DMS53 (cell line): ENCODE measurements at regions not wholly inside any gene's neighbourhood (a gene's known extent, or its start where the extent isn't known, plus 50 kb on each side); places are given as distances from the start of the nearest gene placed in this dataset.
"Not testable (repeated sequence)": the region's sequence is repeated elsewhere in the genome, so short reads cannot be mapped to it uniquely, and the experiment has no call there.

Experiments
- DNase-seq: peaks from one replicate; lab custom pipeline; 2025; lab: John Stamatoyannopoulos, UW

DNA sequence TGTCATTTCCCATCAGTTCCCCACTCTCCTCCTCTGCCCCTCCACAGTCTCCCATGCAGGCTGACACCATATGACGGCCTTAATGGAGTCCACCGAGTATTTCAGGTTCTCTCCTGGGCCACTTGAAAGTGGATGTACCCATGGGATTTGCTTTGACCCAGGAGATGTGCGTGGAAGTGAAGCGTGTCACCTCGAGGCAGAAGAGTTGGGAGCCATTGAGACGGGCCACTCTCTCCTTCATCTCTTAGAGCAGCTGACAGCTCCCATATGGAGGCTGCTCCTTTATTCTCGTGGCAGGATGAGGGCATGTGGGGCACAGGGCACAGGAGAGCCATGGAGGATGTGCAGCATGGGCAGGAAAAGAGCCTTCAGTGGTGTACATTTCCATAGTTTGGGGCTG, 144.7 kb upstream of the CRYM start:
- not testable (repeated sequence) for DNase-seq

GRCh38 chr16:21404699-21405098, 126.6 kb upstream of the CRYM start:
- not testable (repeated sequence) for DNase-seq

DNA sequence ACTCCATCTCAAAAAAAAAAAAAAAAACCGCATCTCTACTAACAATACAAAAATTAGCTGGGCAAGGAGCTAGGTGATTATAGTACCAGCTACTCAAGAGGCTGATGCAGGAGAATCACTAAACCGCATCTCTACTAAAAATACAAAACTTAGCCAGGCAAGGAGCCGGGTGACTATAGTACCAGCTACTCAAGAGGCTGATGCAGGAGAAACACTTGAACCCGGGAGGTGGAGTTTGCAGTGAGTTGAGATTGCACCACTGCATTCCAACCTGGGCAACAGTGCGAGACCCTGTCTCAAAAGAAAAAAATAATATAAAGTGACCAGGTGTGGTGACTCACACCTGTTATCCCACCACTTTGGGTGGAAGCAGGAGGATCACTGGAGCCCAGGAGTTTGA, 119.8 kb upstream of the CRYM start:
- DNase-seq: not testable (repeated sequence)

DNA sequence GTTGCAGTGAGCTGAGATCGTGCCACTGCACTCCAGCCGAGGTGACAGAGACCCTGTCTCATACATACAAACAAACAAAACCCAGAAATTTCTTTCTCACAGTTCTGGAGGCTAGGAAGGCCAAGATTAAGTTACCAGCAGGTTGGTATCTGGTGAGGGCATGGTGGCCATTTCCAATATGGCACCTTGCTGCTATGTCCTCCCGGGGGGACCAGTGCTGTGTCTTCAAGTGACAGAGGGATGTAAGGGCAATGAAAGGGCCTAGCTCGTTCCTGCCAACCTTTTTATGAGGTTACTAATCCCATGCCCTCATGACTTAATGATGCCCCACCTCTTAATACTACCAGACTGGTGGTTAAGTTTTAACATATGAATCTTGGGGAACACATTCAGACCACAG, 118.5 kb upstream of the CRYM start:
- not testable (repeated sequence) for DNase-seq

DNA sequence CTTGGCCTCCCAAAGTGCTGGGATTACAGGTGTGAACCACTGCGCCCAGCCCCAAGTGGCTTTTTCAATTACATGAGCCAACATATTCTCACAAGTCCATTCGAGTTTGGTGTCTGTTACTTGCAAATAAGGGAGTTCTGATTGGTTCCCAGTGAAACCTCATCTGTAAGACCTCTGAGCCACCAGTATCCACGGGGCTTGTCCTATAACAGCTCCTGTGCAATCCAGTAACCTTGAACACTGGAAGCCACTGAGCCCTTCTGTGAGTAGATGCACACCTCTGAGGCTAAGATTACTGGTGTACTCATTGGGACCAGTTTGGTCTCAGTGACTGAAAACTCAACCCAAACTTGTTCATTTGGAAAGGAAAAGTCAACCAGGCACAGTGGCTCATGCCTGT, 112.5 kb upstream of the CRYM start:
- not testable (repeated sequence) for DNase-seq

DNA sequence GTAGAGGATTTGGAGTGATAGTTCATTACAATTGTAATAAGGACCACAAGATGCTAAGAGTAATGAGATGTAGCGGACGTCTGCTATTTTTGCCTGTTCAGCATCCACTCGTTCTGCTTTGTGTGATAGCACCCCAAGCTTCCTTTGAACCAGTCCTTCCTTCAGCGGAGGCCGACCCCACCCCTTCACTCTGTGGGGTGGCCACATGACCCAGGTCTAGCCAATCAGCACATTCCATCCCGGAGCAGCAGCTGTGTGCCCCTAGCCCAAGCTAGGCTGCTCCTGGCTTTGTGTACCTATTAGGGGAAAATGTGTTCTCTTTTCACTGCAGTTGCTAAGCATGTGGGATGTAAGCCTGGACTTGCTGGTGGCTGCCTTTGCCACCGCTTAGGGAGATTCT, 111.8 kb upstream of the CRYM start:
- not testable (repeated sequence) for DNase-seq

DNA sequence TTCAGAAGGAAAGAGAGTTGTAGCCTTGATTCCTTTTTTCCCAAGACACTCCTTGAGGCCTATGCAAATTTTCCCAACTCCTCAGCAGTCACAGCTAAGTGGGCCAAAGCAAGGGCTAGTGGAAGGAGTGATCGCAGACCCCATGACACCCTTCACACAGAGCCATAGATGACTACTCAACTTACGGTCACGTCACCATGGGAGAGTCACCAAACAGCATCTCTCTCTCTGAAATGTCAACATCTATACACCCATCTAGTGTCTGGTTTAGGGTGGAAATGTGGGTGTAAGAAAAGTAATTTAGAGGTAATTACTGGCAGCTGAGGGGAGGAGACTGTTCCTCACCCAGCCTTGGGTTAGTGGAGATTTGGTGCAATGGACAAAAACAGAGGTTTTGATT, 109.7 kb upstream of the CRYM start:
- not testable (repeated sequence) for DNase-seq

- not testable (repeated sequence) for DNase-seq
These were observed 108.3 kb upstream of the CRYM start for GRCh38 chr16:21386201-21386915.

- not testable (repeated sequence) for DNase-seq
These were observed 105.6 kb upstream of the CRYM start for GRCh38 chr16:21383682-21384081.

DNA sequence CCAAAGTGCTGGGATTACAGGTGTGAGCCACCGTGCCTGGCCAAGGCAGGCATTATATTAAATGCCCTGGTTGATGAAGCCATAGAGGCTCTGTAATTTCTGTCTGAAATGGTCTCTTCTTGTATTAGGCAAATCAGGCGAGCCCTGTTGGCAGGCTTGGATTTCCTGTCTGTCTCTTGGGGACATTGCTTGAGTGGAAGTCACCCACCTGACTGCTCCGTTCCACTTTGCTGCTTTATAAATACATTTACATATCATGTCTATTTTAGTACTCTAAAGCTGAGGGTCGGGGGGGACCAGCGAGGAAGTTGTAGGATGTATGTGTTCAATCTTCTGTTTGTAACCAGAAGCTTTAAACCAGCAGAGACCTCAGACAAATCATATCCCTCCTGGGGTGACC, 101.6 kb upstream of the CRYM start:
- not testable (repeated sequence) for DNase-seq

DNA sequence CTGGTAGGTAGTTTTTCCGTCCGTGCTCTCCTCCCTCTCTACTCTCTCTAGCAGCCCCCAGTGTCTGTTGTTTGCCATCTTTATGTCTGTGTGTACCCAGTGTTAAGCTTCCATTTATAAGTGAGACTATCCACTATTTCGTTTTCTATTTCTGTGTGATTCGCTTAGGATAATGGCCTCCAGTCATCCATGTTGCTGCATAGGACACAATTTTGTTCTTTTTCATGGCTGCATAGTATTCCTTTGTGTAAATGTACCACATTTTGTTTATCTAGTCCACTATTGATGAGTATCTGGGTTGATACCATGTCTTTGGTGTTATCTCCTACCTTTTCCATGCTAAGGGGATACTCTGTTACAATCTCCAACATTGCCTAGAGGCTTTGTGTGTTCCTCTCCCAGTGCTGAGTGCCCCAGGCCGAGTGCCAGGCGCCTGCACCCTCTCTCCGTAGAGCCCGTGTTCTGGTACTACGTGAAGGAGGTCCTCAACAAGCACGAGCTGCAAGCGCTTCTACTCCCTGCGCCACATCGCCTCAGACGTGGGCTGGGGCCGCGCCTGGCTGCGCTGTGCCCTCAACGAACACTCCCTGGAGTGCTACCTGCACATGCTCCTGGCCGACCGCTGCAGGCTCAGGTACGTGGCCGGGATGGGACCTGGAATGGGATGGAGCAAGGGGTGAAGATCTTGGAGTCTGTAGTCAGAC, 98.3 kb upstream of the CRYM start:
- not testable (repeated sequence) for DNase-seq

DNA sequence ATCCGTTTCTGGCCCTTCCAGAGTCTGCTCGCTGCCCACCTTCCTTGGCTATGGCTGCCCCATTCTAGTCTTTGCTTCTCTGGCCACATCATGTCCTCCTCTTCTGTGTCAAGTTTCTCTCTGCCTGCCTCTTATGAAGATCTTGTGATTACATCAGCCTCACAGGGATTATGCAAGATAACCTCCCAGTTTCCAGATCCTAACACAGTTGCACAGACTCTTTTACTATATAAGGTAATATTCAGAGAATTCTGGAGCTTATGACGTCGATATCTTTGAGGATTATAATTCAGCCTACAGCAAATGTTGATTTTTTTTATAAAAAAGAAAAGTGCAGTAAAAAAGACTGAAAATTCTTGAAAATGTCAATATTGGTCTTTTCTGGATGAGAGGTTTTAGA, 97.2 kb upstream of the CRYM start:
- DNase-seq: not testable (repeated sequence)

DNA sequence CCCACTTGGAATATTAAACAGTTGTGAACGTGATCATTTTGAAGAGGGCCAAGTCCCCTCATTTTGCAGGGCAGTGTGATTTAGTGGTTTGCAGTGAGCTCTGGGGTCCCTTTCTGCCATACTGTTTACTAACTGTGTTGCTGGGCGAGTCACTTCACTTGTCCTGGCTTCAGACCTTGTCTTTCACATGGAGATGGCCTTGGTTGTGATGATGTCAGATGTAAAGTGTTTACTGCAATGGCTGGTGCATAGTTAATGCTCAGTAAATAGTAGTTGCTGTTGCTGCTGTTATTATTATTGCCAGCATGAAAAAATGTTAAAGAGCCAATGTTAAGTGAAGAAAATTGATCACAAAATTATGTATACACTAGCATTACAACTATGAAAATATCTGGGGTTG, 95.4 kb upstream of the CRYM start:
- not testable (repeated sequence) for DNase-seq

GRCh38 chr16:21372862-21373261, 94.8 kb upstream of the CRYM start:
- not testable (repeated sequence) for DNase-seq

DNA sequence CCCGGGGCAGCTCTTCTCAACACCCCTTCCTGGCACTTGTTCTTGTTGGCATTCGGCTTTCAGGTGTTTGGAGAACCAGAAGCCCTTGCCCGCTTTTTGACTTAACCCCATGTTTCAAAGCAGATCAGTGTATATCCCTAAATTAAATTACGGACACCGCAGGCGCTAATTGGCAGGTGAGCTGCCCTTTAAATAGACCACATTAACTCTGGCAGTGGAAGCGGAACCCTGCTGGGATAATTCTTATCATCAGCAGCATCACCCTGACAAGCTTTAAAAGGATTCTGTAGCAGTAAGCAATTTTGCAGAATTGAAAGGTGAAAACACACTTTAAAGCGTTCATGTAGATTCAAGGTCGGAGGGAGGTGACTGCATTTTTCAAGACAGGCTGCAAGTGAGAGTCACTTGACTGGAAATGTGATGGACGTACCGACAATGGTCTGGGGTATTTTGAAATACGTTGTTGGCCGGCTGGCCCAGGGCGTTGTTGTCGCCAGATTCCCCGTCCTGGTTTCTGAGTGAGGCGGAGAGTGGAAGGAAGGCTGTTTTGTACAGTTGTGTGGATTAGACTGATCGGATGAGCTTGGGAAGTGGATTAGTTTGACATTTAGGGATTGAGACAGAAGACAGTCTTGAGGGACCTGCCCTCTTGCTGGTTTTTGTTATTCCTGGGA, 94.2 kb upstream of the CRYM start:
- DNase-seq: not testable (repeated sequence)

GRCh38 chr16:21370791-21371190, 92.7 kb upstream of the CRYM start:
- DNase-seq: not testable (repeated sequence)

- not testable (repeated sequence) for DNase-seq
These were observed 91.2 kb upstream of the CRYM start for GRCh38 chr16:21368973-21369942.

- DNase-seq: not testable (repeated sequence)
These were observed 89.8 kb upstream of the CRYM start for GRCh38 chr16:21367733-21368421.

DNA sequence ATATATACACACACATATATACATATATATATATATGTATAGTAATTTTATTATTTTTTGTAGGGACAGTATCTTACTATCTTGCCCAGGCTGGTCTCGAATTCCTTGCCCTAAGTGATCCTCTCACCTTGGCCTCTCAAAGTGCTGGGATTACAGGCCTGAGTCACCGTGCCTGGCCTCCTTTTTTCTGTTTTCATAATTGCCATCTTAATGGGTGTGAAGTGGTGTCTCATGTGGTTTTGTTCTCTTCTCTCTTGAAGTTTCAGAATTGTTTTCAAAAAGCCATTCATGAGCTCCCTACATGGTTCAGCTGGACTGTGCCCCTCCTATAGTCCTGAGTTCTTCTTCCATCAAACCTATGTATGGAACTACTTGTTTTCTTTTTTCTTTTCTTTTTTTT, 88.9 kb upstream of the CRYM start:
- DNase-seq: not testable (repeated sequence)

GRCh38 chr16:21365541-21365940, 87.5 kb upstream of the CRYM start:
- DNase-seq: not testable (repeated sequence)
